ENCODE measurements at regions not wholly inside any gene's neighbourhood (a gene's known extent, or its start where the extent isn't known, plus 50 kb on each side); places are given as distances from the start of the nearest gene placed in this dataset.
"Not testable (repeated sequence)": the region's sequence is repeated elsewhere in the genome, so short reads cannot be mapped to it uniquely, and the experiment has no call there.

DNA sequence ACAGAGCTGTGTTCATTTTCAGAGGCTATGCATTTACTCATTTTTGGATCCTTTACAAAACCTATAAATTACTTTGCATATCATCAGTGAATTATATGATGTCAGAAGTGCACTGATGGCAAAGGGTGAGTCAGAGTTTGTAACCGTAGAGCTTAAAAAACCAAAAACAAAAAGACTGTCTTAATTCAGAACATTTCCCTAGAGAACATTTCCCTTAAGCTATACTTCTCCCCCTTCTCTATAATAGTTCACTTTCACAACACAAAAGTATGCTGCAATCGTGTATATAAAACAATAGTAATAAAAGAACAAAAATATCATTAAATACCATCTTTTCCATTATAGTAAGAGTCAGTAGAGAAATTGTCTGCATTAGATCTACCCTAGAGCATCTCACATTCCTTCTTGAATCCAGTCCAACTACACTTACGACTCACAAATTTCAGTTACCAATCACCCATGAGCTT, 934.9 kb downstream of the LRFN5 start:
- DNase-seq: no peak

- no peak for DNase-seq
These were observed 928.7 kb downstream of the LRFN5 start for GRCh38 chr14:42535397-42535796.

GRCh38 chr14:42533476-42533875, 926.8 kb downstream of the LRFN5 start:
- no peak for DNase-seq

GRCh38 chr14:42532194-42532593, 925.5 kb downstream of the LRFN5 start:
- no peak for DNase-seq

DNA sequence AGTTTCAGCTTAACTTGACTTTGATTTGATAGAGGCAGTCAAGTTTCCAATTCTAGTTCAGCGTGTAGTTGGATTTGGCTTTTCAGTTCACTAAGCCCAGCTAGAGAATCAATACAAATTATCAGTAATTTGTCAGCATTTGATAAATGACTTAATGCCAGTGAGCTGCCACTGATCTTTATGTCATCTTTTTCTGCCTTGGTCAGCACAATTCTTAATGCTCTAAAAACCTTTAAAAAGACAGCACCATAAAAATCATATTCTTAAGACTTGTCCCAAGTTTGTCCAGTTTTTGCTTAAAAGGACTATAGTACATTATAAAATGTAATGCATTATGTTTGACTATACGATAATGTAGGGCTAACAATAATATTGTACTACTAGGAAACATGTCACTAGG, 920.5 kb downstream of the LRFN5 start:
- no peak for DNase-seq

DNA sequence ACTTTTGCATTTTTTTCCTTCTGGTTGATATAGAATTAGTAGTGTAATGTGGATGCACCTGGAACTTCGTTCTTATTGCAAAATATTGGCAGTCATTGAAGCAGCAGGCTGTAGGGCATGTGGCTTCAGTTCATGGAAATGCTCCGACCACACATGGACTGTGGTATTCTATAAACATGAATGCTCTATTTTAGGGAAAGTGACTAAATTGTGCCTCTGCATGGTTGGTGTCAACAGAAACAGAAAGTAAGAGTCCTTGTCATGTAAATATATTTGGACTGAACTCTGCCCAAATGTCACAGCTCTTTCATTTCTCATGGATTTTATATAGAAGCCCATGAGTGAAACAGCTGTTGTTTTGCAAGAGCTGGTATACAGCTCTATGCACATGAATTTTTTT, 917.0 kb downstream of the LRFN5 start:
- DNase-seq: no peak

DNA sequence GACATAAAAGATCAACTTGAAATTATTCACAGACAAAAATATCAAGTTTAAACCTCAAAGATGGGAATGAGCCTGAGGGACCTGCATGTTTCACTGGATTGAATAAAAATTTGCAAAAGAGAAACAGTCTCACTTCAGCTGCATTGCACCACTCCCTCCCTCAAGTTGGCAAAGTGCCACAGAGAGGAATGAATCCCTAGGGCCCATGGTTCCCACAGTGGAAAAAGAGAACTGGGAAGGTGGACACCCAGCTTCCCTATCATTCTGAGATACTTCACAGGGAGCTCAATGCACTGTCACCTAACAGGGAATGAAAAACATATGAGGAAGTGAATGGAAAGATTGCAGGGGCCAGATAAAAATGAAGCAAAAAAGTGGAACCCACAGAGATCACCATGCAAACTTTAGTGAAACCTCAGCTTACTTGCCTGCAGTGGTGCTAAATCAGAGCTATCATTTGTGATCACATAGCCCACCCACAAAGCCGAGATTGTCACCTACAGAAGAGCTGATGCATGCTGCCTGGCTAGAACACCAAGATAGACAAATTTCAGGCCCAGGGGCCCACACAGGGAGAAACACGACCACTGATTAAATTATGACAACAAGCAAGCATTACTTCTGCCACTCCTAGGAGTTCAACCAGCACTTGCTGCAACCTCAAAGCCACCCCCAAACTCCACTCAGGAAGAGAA, 911.3 kb downstream of the LRFN5 start:
- no peak for DNase-seq

GRCh38 chr14:42513837-42514236, 907.2 kb downstream of the LRFN5 start:
- DNase-seq: no peak

DNA sequence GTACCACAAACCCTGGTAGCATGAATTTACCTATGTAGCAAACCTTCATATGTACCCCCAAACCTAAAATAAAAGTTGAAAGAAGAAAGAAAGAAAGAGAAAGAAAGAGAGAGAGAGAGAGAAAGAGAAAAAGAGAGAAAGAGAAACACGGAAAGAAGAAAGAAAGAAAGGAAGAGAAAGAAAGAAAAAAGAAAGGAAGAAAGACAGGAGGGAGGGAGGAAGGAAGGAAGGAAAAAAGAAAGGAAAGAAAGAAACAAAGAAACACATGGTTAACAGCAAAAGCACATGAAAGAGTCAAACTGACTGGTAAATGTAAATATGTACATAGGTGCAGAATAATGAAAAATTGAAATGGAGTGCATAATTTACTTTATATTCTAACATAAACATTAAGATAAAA, 903.4 kb downstream of the LRFN5 start:
- no peak for DNase-seq

- DNase-seq: no peak
These were observed 901.7 kb downstream of the LRFN5 start for GRCh38 chr14:42508209-42508946.

- DNase-seq: no peak
These were observed 897.8 kb downstream of the LRFN5 start for GRCh38 chr14:42504433-42504832.

DNA sequence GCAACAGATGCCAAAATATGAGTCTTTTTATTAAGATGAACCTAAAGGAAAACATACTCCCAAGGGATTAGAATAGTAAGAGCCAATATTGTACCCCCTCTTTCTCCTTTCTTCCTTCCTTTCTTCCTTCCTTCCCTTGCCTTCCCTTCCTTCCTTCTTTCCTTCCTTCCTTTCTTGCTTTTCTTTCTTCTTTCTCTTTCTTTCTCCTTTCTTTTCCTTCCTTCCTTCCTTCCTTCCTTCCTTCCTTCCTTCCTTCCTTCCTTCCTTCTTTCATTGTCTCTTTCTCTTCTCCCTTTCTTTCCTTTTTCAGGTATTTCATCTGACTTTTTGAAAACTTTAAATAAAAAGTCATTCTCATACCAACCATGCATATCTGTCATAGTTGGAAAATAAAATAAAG, 892.5 kb downstream of the LRFN5 start:
- DNase-seq: no peak

DNA sequence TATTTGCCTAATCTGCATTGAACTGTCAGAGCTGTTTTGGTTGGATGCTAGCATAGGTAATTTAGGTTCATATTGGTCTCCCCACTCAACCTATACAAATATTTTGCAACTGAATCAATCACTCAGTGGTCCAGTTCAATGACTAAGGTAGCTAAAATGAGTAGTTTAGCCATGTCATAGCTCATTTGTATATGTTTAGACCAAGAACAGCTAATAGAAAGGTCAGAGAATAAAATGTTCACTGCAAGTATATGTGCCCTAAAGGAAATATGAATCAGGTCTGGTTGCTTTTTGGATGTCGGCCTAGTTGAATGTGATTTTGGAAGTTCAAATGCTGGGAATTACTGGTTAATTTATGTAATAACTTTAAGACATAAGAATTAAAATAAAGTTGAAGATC, 883.9 kb downstream of the LRFN5 start:
- DNase-seq: no peak

- no peak for DNase-seq
These were observed 882.3 kb downstream of the LRFN5 start for GRCh38 chr14:42488965-42489364.

- DNase-seq: not testable (repeated sequence)
These were observed 875.8 kb downstream of the LRFN5 start for GRCh38 chr14:42482345-42482971.

DNA sequence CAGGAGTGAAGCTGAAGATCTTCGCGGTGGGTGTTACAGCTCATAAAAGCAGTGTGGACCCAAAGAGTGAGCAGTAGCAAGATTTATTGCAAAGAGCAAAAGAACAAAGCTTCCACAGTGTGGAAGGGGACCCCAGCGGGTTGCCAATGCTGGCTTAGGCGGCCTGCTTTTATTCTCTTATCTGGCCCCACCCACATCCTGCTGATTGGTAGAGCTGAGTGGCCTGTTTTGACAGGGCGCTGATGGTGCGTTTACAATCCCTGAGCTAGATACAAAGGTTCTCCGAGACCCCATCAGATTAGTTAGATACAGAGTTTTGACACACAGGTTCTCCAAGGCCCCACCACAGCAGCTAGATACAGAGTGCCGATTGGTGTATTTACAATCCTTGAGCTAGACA, 875.0 kb downstream of the LRFN5 start:
- DNase-seq: not testable (repeated sequence)

DNA sequence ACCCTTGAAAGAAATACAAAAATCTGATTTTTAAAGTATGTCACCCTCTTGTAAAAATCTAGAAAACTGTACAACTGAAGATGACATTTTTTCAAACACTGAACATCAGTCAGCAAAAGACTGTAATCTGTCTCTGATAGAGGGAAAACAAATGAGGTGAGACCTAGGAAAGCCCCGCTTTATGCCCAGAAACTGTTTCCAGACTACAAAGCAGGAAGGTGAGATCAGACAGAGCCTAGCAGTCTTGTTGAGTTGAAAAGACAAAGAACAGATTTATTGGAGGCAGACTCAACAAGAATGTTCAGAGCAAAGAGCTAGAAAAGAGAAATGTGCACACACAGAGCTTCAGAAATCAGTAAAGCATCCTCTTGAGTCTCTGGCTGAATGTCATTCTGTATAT, 873.6 kb downstream of the LRFN5 start:
- DNase-seq: no peak

GRCh38 chr14:42475289-42475688, 868.6 kb downstream of the LRFN5 start:
- DNase-seq: no peak

GRCh38 chr14:42470427-42470719, 863.7 kb downstream of the LRFN5 start:
- no peak for DNase-seq

GRCh38 chr14:42469637-42470426, 863.2 kb downstream of the LRFN5 start:
- no peak for DNase-seq

- no peak for DNase-seq
These were observed 854.0 kb downstream of the LRFN5 start for GRCh38 chr14:42460673-42461072.

DNA sequence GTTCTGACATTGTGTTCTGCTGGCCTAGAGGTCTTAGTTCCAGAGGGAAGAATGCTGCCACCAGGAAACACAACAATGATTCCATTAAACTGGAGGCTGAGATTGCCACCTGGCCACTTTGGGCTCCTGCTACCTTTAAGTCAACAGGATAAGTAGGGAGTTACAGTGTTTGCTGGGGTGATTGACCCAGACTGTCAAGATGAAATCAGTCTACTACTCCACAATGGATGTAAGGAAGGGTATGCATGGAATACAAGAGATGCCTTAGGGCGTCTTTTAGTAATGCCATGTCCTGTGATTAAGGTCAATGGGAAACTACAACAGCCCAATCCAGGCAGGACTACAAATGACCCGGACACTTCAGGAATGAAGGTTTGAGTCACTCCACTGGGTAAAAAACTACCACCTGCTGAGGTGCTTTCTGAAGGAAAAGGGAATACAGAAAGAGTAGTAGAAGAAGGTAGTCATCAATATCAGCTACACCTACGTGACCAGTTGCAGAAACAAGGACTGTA, 852.6 kb downstream of the LRFN5 start:
- DNase-seq: no peak

DNA sequence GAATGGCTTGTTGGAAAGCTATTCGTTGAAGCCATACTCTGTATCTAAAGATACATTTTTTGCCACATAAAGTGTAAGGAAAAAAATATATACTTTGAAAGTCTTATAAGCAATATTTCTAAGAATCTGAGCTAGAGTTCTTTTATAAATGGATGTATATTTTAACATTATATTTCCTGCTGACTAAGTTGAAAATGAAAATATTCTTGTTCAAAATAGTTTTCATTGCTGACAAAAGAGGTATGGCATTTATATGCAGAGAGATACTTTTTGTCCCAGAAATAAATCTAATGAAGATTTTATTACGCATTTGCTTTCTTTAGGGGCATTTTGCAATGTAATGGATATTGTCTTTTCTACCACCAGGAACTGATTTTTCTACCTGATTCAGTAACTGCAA, 834.9 kb downstream of the LRFN5 start:
- no peak for DNase-seq
